ENCODE measurements at regions not wholly inside any gene's neighbourhood (a gene's known extent, or its start where the extent isn't known, plus 50 kb on each side); places are given as distances from the start of the nearest gene placed in this dataset.

DNA sequence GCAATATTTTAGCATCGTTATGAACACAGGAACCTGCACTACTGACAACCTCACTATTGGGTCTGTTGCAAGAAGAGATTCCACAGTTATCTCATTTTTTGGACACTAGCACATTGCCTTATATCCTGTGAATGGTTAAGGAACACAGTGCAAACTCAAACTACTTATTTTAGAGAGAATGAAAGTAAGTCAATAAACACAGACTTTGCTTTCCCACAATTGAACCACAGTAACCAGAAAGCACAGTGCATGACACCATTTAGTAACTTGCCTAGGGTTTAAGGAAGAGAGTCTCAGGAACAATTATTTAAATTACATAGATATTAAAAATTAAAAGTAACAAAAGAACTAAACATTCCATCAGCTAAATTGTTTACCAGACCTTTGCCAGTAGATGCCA, 468.8 kb downstream of the ZWINT start:
- FAIRE-seq, result no peak
- H3K4me1 ChIP-seq (replicated peaks in 1 of 4; ENCODE audit: control insufficient read depth in 3 of 4, insufficient read depth in 4 of 4, low read length in 3 of 4), result peaks cover 0 to under 1% (median 0%) of the 10 kb centered on the region in 4 experiments; a peak in 1 of 7 replicates
- CTCF ChIA-PET (ENCODE audit: partially characterized antibody), result interaction anchor here (1.6 kb wide), 1 partner anchor 224 kb away, joined by 3 read pairs; no protein-coding TSS in a partner anchor

More for the DNA sequence above, 468.8 kb downstream of the ZWINT start:
- Histone ChIP-seq H4K5ac (ENCODE audit: insufficient read length, low read depth, low read length) (no peak overlapping the region), H3K79me1 (ENCODE audit: low read depth, low read length) (no peaks in the 10 kb centered on the region), H2BK5ac (ENCODE audit: low read depth, low read length) (no peak overlapping the region), H3K18ac (ENCODE audit: extremely low read depth, low read length) (no peak overlapping the region), H2BK15ac (ENCODE audit: low read length) (no peak overlapping the region), H3K36me3 (ENCODE audit: control insufficient read depth in 2 of 4, insufficient read depth in 4 of 4, low read length in 3 of 4) (no peaks in the 10 kb centered on the region), H2BK20ac (ENCODE audit: low read length) (no peak overlapping the region), H4K8ac (ENCODE audit: extremely low read depth, insufficient read depth, low read length) (no peak overlapping the region), H4K20me1 (replicated peaks in 1 of 2; ENCODE audit: control insufficient read depth in 1 of 2, insufficient read depth in 2 of 2, low read length in 2 of 2) (no peaks in the 10 kb centered on the region), H3K27ac (ENCODE audit: low read depth, low read length) (no peak overlapping the region), H3K79me2 (ENCODE audit: control insufficient read depth in 1 of 2, insufficient read depth in 2 of 2, low read length in 2 of 2) (no peaks in the 10 kb centered on the region), H3K9me3 (ENCODE audit: insufficient read depth in 2 of 2, low read depth in 1 of 2, low read length in 1 of 2) (no peaks in the 10 kb centered on the region), H3K27me3 (replicated peaks in 1 of 4; ENCODE audit: control insufficient read depth in 3 of 4, extremely low read depth in 1 of 4, insufficient read depth in 3 of 4, low read length in 3 of 4) (peaks cover 0 to 2% (median 0%) of the 10 kb centered on the region in 4 experiments; a peak in 1 of 7 replicates), H3K56ac (replicated peaks; ENCODE audit: insufficient read length, low read depth, low read length) (no peak overlapping the region), H2AFZ (ENCODE audit: low read length) (no peak overlapping the region), H3K9ac (replicated peaks in 1 of 4; ENCODE audit: extremely low read depth in 1 of 4, low read depth in 3 of 4, low read length in 3 of 4) (peak overlapping the region in 1 of 4 experiments; percentile 49; a peak in 1 of 7 replicates), H4K91ac (replicated peaks; ENCODE audit: insufficient read length, low read length) (no peak overlapping the region), H3K23me2 (ENCODE audit: low read depth, low read length) (no peaks in the 10 kb centered on the region), H2AK5ac (ENCODE audit: low read depth, low read length) (no peak overlapping the region), H3K14ac (ENCODE audit: insufficient read length) (no peak overlapping the region), H3K4ac (replicated peaks; ENCODE audit: insufficient read length, low read depth, low read length) (no peak overlapping the region), H3K4me3 (ENCODE audit: extremely low read depth in 1 of 4, insufficient read depth in 2 of 4, low read depth in 3 of 4, low read length in 4 of 4) (no peak overlapping the region), H3K4me2 (ENCODE audit: insufficient read depth in 1 of 2, low read depth in 2 of 2, low read length in 2 of 2) (no peak overlapping the region), H3K23ac (ENCODE audit: insufficient read length) (no peak overlapping the region), H2BK12ac (ENCODE audit: low read depth, low read length) (no peak overlapping the region), H2BK120ac (replicated peaks; ENCODE audit: low read depth, low read length) (no peak overlapping the region)
- POLR2A ChIA-PET (ENCODE audit: partially characterized antibody), result no interaction called here
- TF ChIP-seq SIN3A (conservative IDR thresholded peaks at IDR 0.05 in 1 of 2, IDR thresholded peaks at IDR 0.05 in 1 of 2; ENCODE audit: low read depth in 1 of 2, low read length in 2 of 2), result no peak
- TF ChIP-seq POLR2AphosphoS5 (IDR thresholded peaks at IDR 0.05; ENCODE audit: low read depth, low read length), result no peak
- TF ChIP-seq KDM4A (IDR thresholded peaks at IDR 0.05; ENCODE audit: low read depth, low read length, severe bottlenecking), result no peak
- no peak for TF ChIP-seq BACH1 (IDR thresholded peaks at IDR 0.05; ENCODE audit: low read length)
- TF ChIP-seq SP4 (IDR thresholded peaks at IDR 0.05; ENCODE audit: low read length), result no peak
- TF ChIP-seq RAD21 (IDR thresholded peaks at IDR 0.05 in 1 of 2, conservative IDR thresholded peaks at IDR 0.05 in 1 of 2; ENCODE audit: low read depth in 2 of 2, low read length in 2 of 2), result no peak
- no peak for TF ChIP-seq EGR1 (IDR thresholded peaks at IDR 0.05; ENCODE audit: borderline replicate concordance, low read depth, low read length)
- no peak for TF ChIP-seq ASH2L (IDR thresholded peaks at IDR 0.05; ENCODE audit: low read length)
- TF ChIP-seq NRF1 (IDR thresholded peaks at IDR 0.05; ENCODE audit: low read depth, low read length), result no peak
- TF ChIP-seq SP2 (IDR thresholded peaks at IDR 0.05; ENCODE audit: low read length), result no peak
- TF ChIP-seq MAFK (IDR thresholded peaks at IDR 0.05; ENCODE audit: low read depth, low read length), result no peak
- TF ChIP-seq RXRA (IDR thresholded peaks at IDR 0.05; ENCODE audit: insufficient read depth, low read depth, low read length), result no peak
- TF ChIP-seq CBX5 (IDR thresholded peaks at IDR 0.05; ENCODE audit: low read depth, low read length), result no peak
- TF ChIP-seq TBP (IDR thresholded peaks at IDR 0.05; ENCODE audit: low read depth, low read length), result no peak
- TF ChIP-seq YY1 (IDR thresholded peaks at IDR 0.05; ENCODE audit: low read depth, low read length), result no peak
- no peak for DNase-seq (ENCODE audit: low read depth in 1 of 2, low spot score in 2 of 2)
- 86% methylated on average over 1 of the region's 1 CpG; no CpG with 5 or more reads in 1 of the 2 experiments for whole genome bisulfite sequencing, 2 experiments (ENCODE audit: extremely low coverage in 1 of 2, insufficient coverage in 1 of 2, insufficient read length in 1 of 2, insufficient replicate concordance in 2 of 2, low coverage in 1 of 2, low lambda C conversion rate in 2 of 2, missing lambda C conversion rate in 1 of 2)

Data from H1 (cell line).